GM23248 (cell line): ENCODE measurements at regions not wholly inside any gene's neighbourhood (a gene's known extent, or its start where the extent isn't known, plus 50 kb on each side); places are given as distances from the start of the nearest gene placed in this dataset.

Source experiments
- EZH2 ChIP-seq: fragments of 200-600 bp; sonication (generic); IDR thresholded peaks from 2 replicates; pipeline ENCODE4 v1.6.1; 2018; ENCODE audit warnings: antibody characterized with exemption, mild to moderate bottlenecking; ENCODE audit not compliant: insufficient read depth, poor library complexity, severe bottlenecking
- EZH2phosphoT487 ChIP-seq: fragments of 200-600 bp; sonication (generic); IDR thresholded peaks from 2 replicates; pipeline ENCODE4 v1.6.1; 2018; ENCODE audit warnings: antibody characterized with exemption, moderate library complexity, mild to moderate bottlenecking, low read depth; ENCODE audit not compliant: insufficient read depth

GRCh38 chr1:115166531-115167091 is 77.3 kb upstream of the TSPAN2 start:
- TF ChIP-seq EZH2phosphoT487 (no peak), EZH2 (no peak)
